ENCODE measurements at regions not wholly inside any gene's neighbourhood (a gene's known extent, or its start where the extent isn't known, plus 50 kb on each side); places are given as distances from the start of the nearest gene placed in this dataset.

DNA sequence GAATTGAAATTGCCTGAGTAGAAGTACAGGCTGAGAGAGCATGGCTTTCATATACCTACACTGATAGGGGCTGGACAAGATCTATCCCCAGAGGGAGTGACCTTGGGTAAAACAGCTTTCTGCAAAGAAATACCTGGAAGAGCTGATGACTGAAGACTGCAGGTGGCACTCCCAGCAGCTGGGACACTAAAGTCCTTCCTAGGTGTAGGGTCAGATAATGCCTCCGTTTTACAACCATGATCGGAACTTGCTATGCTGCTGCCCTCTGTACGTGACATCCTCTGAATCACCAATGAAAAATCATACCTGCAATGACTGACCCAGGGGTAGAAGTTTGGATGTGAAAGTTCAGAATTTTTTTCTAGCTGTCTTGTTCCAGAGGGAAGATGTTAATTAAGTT is 107.2 kb upstream of the WDR1 start:
- TF ChIP-seq, protein P1, sequence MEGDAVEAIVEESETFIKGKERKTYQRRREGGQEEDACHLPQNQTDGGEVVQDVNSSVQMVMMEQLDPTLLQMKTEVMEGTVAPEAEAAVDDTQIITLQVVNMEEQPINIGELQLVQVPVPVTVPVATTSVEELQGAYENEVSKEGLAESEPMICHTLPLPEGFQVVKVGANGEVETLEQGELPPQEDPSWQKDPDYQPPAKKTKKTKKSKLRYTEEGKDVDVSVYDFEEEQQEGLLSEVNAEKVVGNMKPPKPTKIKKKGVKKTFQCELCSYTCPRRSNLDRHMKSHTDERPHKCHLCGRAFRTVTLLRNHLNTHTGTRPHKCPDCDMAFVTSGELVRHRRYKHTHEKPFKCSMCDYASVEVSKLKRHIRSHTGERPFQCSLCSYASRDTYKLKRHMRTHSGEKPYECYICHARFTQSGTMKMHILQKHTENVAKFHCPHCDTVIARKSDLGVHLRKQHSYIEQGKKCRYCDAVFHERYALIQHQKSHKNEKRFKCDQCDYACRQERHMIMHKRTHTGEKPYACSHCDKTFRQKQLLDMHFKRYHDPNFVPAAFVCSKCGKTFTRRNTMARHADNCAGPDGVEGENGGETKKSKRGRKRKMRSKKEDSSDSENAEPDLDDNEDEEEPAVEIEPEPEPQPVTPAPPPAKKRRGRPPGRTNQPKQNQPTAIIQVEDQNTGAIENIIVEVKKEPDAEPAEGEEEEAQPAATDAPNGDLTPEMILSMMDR (IDR thresholded peaks at IDR 0.05): no peak
- no peak for TF ChIP-seq POLR2A (IDR thresholded peaks at IDR 0.05)

Data from testis (tissue), 2 donors.